Renal pelvis (tissue), 1 donor: ENCODE measurements at regions not wholly inside any gene's neighbourhood (a gene's known extent, or its start where the extent isn't known, plus 50 kb on each side); places are given as distances from the start of the nearest gene placed in this dataset.
A peak's percentile ranks its signal among the peaks of the same experiment; 100 is the strongest.

Source experiments
- DNase-seq: peaks from one replicate; pipeline ENCODE4 v3.0.0-alpha.2; 2013

GRCh38 chr2:21431078-21431477 is 307.3 kb downstream of the TDRD15 start:
- no peak for DNase-seq

GRCh38 chr2:21438949-21439348 is 315.2 kb downstream of the TDRD15 start:
- peak; percentile 29 for DNase-seq

GRCh38 chr2:21441442-21441841 is 317.7 kb downstream of the TDRD15 start:
- no peak for DNase-seq

GRCh38 chr2:21443494-21444105 is 319.8 kb downstream of the TDRD15 start:
- DNase-seq, result no peak

- DNase-seq, result no peak
Observed at GRCh38 chr2:21449881-21450280, 326.1 kb downstream of the TDRD15 start.

- DNase-seq, result no peak
Observed at GRCh38 chr2:21451403-21451802, 327.6 kb downstream of the TDRD15 start.

GRCh38 chr2:21452263-21452662 is 328.5 kb downstream of the TDRD15 start:
- DNase-seq, result no peak

GRCh38 chr2:21452678-21453077 is 328.9 kb downstream of the TDRD15 start:
- DNase-seq, result no peak

- no peak for DNase-seq
Observed at GRCh38 chr2:21453723-21454450, 330.1 kb downstream of the TDRD15 start.

- no peak for DNase-seq
Observed at GRCh38 chr2:21454839-21455238, 331.1 kb downstream of the TDRD15 start.

- DNase-seq, result no peak
Observed at GRCh38 chr2:21461754-21462240, 338.0 kb downstream of the TDRD15 start.

- peak; percentile 23 for DNase-seq
Observed at GRCh38 chr2:21466341-21466927, 342.7 kb downstream of the TDRD15 start.

GRCh38 chr2:21467280-21467818 is 343.6 kb downstream of the TDRD15 start:
- DNase-seq, result no peak

- no peak for DNase-seq
Observed at GRCh38 chr2:21467910-21468309, 344.1 kb downstream of the TDRD15 start.

GRCh38 chr2:21468624-21469023 is 344.9 kb downstream of the TDRD15 start:
- DNase-seq, result no peak

GRCh38 chr2:21469158-21469557 is 345.4 kb downstream of the TDRD15 start:
- DNase-seq, result no peak

GRCh38 chr2:21469564-21469963 is 345.8 kb downstream of the TDRD15 start:
- no peak for DNase-seq

- DNase-seq, result no peak
Observed at GRCh38 chr2:21480162-21480561, 356.4 kb downstream of the TDRD15 start.

GRCh38 chr2:21484643-21485042 is 360.9 kb downstream of the TDRD15 start:
- no peak for DNase-seq

- no peak for DNase-seq
Observed at GRCh38 chr2:21486445-21486844, 362.7 kb downstream of the TDRD15 start.

- DNase-seq, result no peak
Observed at GRCh38 chr2:21489080-21489479, 365.3 kb downstream of the TDRD15 start.

GRCh38 chr2:21498016-21498415 is 374.2 kb downstream of the TDRD15 start:
- DNase-seq, result no peak

- no peak for DNase-seq
Observed at GRCh38 chr2:21500401-21500945, 376.7 kb downstream of the TDRD15 start.
